ENCODE measurements at regions not wholly inside any gene's neighbourhood (a gene's known extent, or its start where the extent isn't known, plus 50 kb on each side); places are given as distances from the start of the nearest gene placed in this dataset.

- DNase-seq, result no peak
Observed at GRCh38 chr4:22014222-22014741, 65.7 kb upstream of the KCNIP4 start.

GRCh38 chr4:22003878-22004277, 55.3 kb upstream of the KCNIP4 start:
- DNase-seq, result no peak
